Gastrocnemius medialis (tissue), 4 donors: ENCODE measurements at regions not wholly inside any gene's neighbourhood (a gene's known extent, or its start where the extent isn't known, plus 50 kb on each side); places are given as distances from the start of the nearest gene placed in this dataset.

Experiments used
- POLR2A ChIP-seq, 2 donors: fragments of 450-650 bp; IDR thresholded peaks; one replicate each; pipeline ENCODE4 v1.6.1; 2017; ENCODE audit warnings: antibody characterized with exemption in 2 of 2, mild to moderate bottlenecking in 2 of 2, moderate library complexity in 2 of 2
- TF ChIP-seq, protein P1 (sequence below), 5 experiments: fragments of 450-650 bp in 3 of 5; fragments of 200-600 bp in 2 of 5; sonication (generic) in 2 of 5; IDR thresholded peaks in 4 of 5; conservative IDR thresholded peaks in 1 of 5; 1 replicate in 4 of 5; 2 replicates in 1 of 5; pipeline ENCODE4 v1.5.1; 2016 to 2019; ENCODE audit warnings: antibody characterized with exemption in 5 of 5, mild to moderate bottlenecking in 3 of 5, moderate library complexity in 3 of 5

GRCh38 chr2:180849851-180850250 lies 130.6 kb upstream of the UBE2E3 start:
- TF ChIP-seq, protein P1, sequence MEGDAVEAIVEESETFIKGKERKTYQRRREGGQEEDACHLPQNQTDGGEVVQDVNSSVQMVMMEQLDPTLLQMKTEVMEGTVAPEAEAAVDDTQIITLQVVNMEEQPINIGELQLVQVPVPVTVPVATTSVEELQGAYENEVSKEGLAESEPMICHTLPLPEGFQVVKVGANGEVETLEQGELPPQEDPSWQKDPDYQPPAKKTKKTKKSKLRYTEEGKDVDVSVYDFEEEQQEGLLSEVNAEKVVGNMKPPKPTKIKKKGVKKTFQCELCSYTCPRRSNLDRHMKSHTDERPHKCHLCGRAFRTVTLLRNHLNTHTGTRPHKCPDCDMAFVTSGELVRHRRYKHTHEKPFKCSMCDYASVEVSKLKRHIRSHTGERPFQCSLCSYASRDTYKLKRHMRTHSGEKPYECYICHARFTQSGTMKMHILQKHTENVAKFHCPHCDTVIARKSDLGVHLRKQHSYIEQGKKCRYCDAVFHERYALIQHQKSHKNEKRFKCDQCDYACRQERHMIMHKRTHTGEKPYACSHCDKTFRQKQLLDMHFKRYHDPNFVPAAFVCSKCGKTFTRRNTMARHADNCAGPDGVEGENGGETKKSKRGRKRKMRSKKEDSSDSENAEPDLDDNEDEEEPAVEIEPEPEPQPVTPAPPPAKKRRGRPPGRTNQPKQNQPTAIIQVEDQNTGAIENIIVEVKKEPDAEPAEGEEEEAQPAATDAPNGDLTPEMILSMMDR (IDR thresholded peaks at IDR 0.05 in 4 of 5, conservative IDR thresholded peaks at IDR 0.05 in 1 of 5) = no peak
- TF ChIP-seq POLR2A (IDR thresholded peaks at IDR 0.05) = no peak
